ENCODE measurements at regions not wholly inside any gene's neighbourhood (a gene's known extent, or its start where the extent isn't known, plus 50 kb on each side); places are given as distances from the start of the nearest gene placed in this dataset.

DNA sequence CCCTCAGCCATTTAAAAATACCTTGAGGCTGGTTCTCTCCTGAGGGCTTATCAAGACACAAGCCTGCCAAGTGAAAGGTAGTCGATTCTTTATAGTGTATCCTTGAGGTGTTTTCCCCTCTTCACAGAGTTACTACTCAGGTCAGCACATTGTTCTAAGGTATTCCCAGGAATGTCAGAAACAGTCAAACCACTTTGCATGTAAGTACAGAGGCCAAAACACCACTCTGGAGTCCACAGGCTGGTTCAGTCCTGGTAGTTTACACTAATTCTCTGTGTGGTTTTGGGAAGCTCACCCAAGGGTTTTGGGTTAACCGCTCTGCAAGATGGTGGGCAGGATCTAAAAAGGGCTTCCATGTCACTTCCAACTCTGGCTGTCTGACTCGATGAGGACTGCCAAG, 162.3 kb upstream of the PPP2R2B start:
- no peaks in the 10 kb centered on the region for H3K79me2 ChIP-seq (ENCODE audit: insufficient read depth, low read length)
- H3K4me3 ChIP-seq (replicated peaks in 1 of 3; ENCODE audit: low read depth in 2 of 3, low read length in 3 of 3), result no peak overlapping the region
- no peak for DNase-seq
- H3K4me2 ChIP-seq (replicated peaks; ENCODE audit: extremely low read depth, low read length, poor library complexity, severe bottlenecking), result no peak overlapping the region
- H3K27ac ChIP-seq (ENCODE audit: low read depth in 1 of 2, low read length in 2 of 2), result no peak overlapping the region
- Mint-ChIP-seq H3K36me3 (no peaks in the 10 kb centered on the region), H3K27ac (no peak overlapping the region), H3K27me3 (ENCODE audit: low read depth in 3 of 3) (peaks cover 0 to 2% (median 0%) of the 10 kb centered on the region in 3 donors), H3K4me1 (no peaks in the 10 kb centered on the region), H3K4me3 (no peak overlapping the region), H3K9me3 (peaks cover 0 to 2% (median 0%) of the 10 kb centered on the region in 7 donors)
- no peaks in the 10 kb centered on the region for H3K36me3 ChIP-seq (replicated peaks in 1 of 2; ENCODE audit: control insufficient read depth in 1 of 2, insufficient read depth in 2 of 2, low read length in 2 of 2)
- no peaks in the 10 kb centered on the region for H4K20me1 ChIP-seq (ENCODE audit: insufficient read depth, low read length)
- intact Hi-C loops (cut with micrococcal nuclease), result no loop called here
- H3K4me1 ChIP-seq (ENCODE audit: control insufficient read depth in 1 of 2, insufficient read depth in 2 of 2, low read length in 2 of 2), result no peaks in the 10 kb centered on the region
- TF ChIP-seq, protein P1, sequence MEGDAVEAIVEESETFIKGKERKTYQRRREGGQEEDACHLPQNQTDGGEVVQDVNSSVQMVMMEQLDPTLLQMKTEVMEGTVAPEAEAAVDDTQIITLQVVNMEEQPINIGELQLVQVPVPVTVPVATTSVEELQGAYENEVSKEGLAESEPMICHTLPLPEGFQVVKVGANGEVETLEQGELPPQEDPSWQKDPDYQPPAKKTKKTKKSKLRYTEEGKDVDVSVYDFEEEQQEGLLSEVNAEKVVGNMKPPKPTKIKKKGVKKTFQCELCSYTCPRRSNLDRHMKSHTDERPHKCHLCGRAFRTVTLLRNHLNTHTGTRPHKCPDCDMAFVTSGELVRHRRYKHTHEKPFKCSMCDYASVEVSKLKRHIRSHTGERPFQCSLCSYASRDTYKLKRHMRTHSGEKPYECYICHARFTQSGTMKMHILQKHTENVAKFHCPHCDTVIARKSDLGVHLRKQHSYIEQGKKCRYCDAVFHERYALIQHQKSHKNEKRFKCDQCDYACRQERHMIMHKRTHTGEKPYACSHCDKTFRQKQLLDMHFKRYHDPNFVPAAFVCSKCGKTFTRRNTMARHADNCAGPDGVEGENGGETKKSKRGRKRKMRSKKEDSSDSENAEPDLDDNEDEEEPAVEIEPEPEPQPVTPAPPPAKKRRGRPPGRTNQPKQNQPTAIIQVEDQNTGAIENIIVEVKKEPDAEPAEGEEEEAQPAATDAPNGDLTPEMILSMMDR (IDR thresholded peaks at IDR 0.05), result no peak
- 86% methylated on average over 2 of the region's 3 CpGs for WGBS (ENCODE audit: insufficient coverage)
- no peaks in the 10 kb centered on the region for H3K9me3 ChIP-seq (replicated peaks in 1 of 2; ENCODE audit: control insufficient read depth in 1 of 2, insufficient read depth in 1 of 2, low read length in 2 of 2)
- no peak overlapping the region for H3K9ac ChIP-seq (ENCODE audit: insufficient read depth, low read length, poor library complexity, severe bottlenecking)
- no peak overlapping the region for H2AFZ ChIP-seq (ENCODE audit: insufficient read depth, low read depth, low read length, poor library complexity, severe bottlenecking)
- H3K27me3 ChIP-seq (ENCODE audit: control insufficient read depth in 2 of 2, insufficient read depth in 2 of 2, low read length in 2 of 2), result no peaks in the 10 kb centered on the region

DNA sequence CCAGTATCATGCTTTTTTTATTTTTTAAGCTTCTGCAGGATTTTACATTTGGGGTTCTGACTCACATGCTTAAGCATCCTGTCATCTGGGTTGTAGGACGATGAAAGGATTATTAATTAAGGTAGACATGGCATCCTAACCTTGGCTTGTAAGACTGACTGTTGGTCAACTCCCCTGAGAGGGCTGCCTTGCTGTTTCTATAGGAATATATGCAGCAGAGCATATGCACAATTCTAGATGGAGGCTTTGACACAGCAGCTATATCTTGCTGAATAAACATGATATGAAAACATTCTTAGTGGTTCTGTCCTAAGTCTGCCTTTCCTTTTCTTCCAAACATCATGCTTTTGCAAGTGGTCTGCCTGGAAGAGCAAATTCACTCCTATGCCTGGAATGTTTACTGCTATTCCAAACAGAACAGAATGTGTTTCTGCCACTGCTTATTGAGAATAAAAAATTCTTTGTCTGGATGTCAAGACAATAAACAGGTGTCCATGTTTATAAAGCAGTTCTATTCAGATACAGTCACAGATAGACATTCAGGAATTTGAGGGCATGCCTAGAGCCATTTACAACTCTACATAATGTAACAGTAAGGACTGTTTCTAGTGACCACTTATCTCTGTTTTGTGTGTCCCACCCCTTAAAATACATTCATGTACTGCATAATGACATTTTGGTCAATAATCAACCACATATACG, 166.2 kb upstream of the PPP2R2B start:
- H3K27ac Mint-ChIP-seq, result no peak overlapping the region
- TF ChIP-seq, protein P1 (IDR thresholded peaks at IDR 0.05), result no peak
- Histone ChIP-seq H3K27me3 (ENCODE audit: control insufficient read depth in 2 of 2, insufficient read depth in 2 of 2, low read length in 2 of 2) (no peaks in the 10 kb centered on the region), H3K9me3 (replicated peaks in 1 of 2; ENCODE audit: control insufficient read depth in 1 of 2, insufficient read depth in 1 of 2, low read length in 2 of 2) (no peaks in the 10 kb centered on the region), H2AFZ (ENCODE audit: insufficient read depth, low read depth, low read length, poor library complexity, severe bottlenecking) (no peak overlapping the region), H3K36me3 (replicated peaks in 1 of 2; ENCODE audit: control insufficient read depth in 1 of 2, insufficient read depth in 2 of 2, low read length in 2 of 2) (no peaks in the 10 kb centered on the region), H3K4me1 (ENCODE audit: control insufficient read depth in 1 of 2, insufficient read depth in 2 of 2, low read length in 2 of 2) (no peaks in the 10 kb centered on the region), H3K4me3 (replicated peaks in 1 of 3; ENCODE audit: low read depth in 2 of 3, low read length in 3 of 3) (no peak overlapping the region), H3K4me2 (replicated peaks; ENCODE audit: extremely low read depth, low read length, poor library complexity, severe bottlenecking) (no peak overlapping the region), H3K27ac (ENCODE audit: low read depth in 1 of 2, low read length in 2 of 2) (no peak overlapping the region), H4K20me1 (ENCODE audit: insufficient read depth, low read length) (no peaks in the 10 kb centered on the region), H3K9ac (ENCODE audit: insufficient read depth, low read length, poor library complexity, severe bottlenecking) (no peak overlapping the region), H3K79me2 (ENCODE audit: insufficient read depth, low read length) (no peaks in the 10 kb centered on the region)
- H3K9me3 Mint-ChIP-seq, result no peaks in the 10 kb centered on the region
- no peak overlapping the region for H3K4me3 Mint-ChIP-seq
- no peaks in the 10 kb centered on the region for H3K4me1 Mint-ChIP-seq
- no peak for DNase-seq
- no CpG with 5 or more reads among the region's 2 CpGs for WGBS (ENCODE audit: insufficient coverage)
- H3K27me3 Mint-ChIP-seq (ENCODE audit: low read depth in 3 of 3), result peaks cover 0 to 2% (median 2%) of the 10 kb centered on the region in 3 donors
- intact Hi-C loops (cut with micrococcal nuclease), result no loop called here
- H3K36me3 Mint-ChIP-seq, result no peaks in the 10 kb centered on the region

All from CD14-positive monocyte (primary cell).